HG03196 (cell line): ENCODE measurements at regions not wholly inside any gene's neighbourhood (a gene's known extent, or its start where the extent isn't known, plus 50 kb on each side); places are given as distances from the start of the nearest gene placed in this dataset.
"Not testable (repeated sequence)": the region's sequence is repeated elsewhere in the genome, so short reads cannot be mapped to it uniquely, and the experiment has no call there.

Experiments used
- ATAC-seq: cut with Tn5 transposase; IDR thresholded peaks from one replicate; pipeline ENCODE4 v1.9.1; 2021; ENCODE audit not compliant: unreplicated experiment

- not testable (repeated sequence) for ATAC-seq
Measured at GRCh38 chr12:17564630-17565029, 525.4 kb downstream of the RERGL start.

GRCh38 chr12:17550011-17550410 lies 540.0 kb downstream of the RERGL start:
- ATAC-seq, result no peak

- ATAC-seq, result no peak
Measured at GRCh38 chr12:17540921-17541320, 549.1 kb downstream of the RERGL start.

- ATAC-seq, result no peak
Measured at GRCh38 chr12:17528394-17528793, 561.6 kb downstream of the RERGL start.

GRCh38 chr12:17527021-17527420 lies 563.0 kb downstream of the RERGL start:
- no peak for ATAC-seq

- ATAC-seq, result no peak
Measured at GRCh38 chr12:17511369-17511768, 578.6 kb downstream of the RERGL start.

- ATAC-seq, result no peak
Measured at GRCh38 chr12:17507336-17507735, 582.7 kb downstream of the RERGL start.

GRCh38 chr12:17503742-17504141 lies 586.3 kb downstream of the RERGL start:
- ATAC-seq, result no peak

- ATAC-seq, result no peak
Measured at GRCh38 chr12:17489452-17489851, 600.5 kb downstream of the RERGL start.

- no peak for ATAC-seq
Measured at GRCh38 chr12:17478908-17479673, 610.9 kb downstream of the RERGL start.

GRCh38 chr12:17470460-17470859 lies 619.5 kb downstream of the RERGL start:
- no peak for ATAC-seq

GRCh38 chr12:17459214-17459613 lies 630.8 kb downstream of the RERGL start:
- no peak for ATAC-seq

- no peak for ATAC-seq
Measured at GRCh38 chr12:17456486-17456885, 633.5 kb downstream of the RERGL start.

GRCh38 chr12:17438141-17438540 lies 651.9 kb downstream of the RERGL start:
- ATAC-seq, result no peak

- no peak for ATAC-seq
Measured at GRCh38 chr12:17416748-17417147, 673.2 kb downstream of the RERGL start.

- ATAC-seq, result no peak
Measured at GRCh38 chr12:17414596-17414995, 675.4 kb downstream of the RERGL start.

- ATAC-seq, result no peak
Measured at GRCh38 chr12:17411662-17412061, 678.3 kb downstream of the RERGL start.

GRCh38 chr12:17388679-17389078 lies 701.3 kb downstream of the RERGL start:
- ATAC-seq, result no peak

- no peak for ATAC-seq
Measured at GRCh38 chr12:17383321-17383720, 706.7 kb downstream of the RERGL start.

- no peak for ATAC-seq
Measured at GRCh38 chr12:17381211-17381610, 708.8 kb downstream of the RERGL start.

GRCh38 chr12:17372508-17372907 lies 717.5 kb downstream of the RERGL start:
- ATAC-seq, result no peak

- no peak for ATAC-seq
Measured at GRCh38 chr12:17371491-17372215, 718.3 kb downstream of the RERGL start.
